Keratinocyte (primary cell): ENCODE measurements at regions not wholly inside any gene's neighbourhood (a gene's known extent, or its start where the extent isn't known, plus 50 kb on each side); places are given as distances from the start of the nearest gene placed in this dataset.

Source experiments
- CTCF ChIP-seq, 3 experiments: IDR thresholded peaks in 1 of 3; conservative IDR thresholded peaks in 1 of 3; optimal IDR thresholded peaks in 1 of 3; 2 replicates in 2 of 3; 3 replicates in 1 of 3; pipeline versions ENCODE3 to v1.5.1; 2011; ENCODE audit warnings: low read length in 3 of 3, mild to moderate bottlenecking in 3 of 3, moderate library complexity in 2 of 3, control low read depth in 1 of 3, inconsistent platforms in 1 of 3; ENCODE audit not compliant: insufficient read depth in 2 of 3; ENCODE audit errors: extremely low read depth in 1 of 3
- EZH2 ChIP-seq: IDR thresholded peaks from one replicate; pipeline ENCODE4 v1.6.1; 2012; ENCODE audit warnings: inconsistent platforms, mild to moderate bottlenecking, low read length, moderate library complexity

GRCh38 chr10:23540401-23541030, 101.6 kb downstream of the OTUD1 start:
- TF ChIP-seq CTCF (optimal IDR thresholded peaks at IDR 0.05 in 1 of 3, IDR thresholded peaks at IDR 0.05 in 1 of 3, conservative IDR thresholded peaks at IDR 0.05 in 1 of 3; ENCODE audit: extremely low read depth in 1 of 3, insufficient read depth in 2 of 3, low read length in 3 of 3) (no peak), EZH2 (no peak)
